SK-N-SH (cell line): ENCODE measurements at regions not wholly inside any gene's neighbourhood (a gene's known extent, or its start where the extent isn't known, plus 50 kb on each side); places are given as distances from the start of the nearest gene placed in this dataset.

Experiments
- CTCF ChIA-PET: fragments of 300-600, 350-600 bp; formaldehyde crosslinking; extraction: SDS; loops from one replicate; lab custom pipeline; 2021; lab: Yijun Ruan, JAX
- POLR2A ChIA-PET: fragments of 350-600 bp; sonication (Branson Sonifier 250); formaldehyde crosslinking; extraction: SDS; loops from one replicate; lab custom pipeline; 2020; ENCODE audit warnings: antibody characterized with exemption, inconsistent platforms; lab: Yijun Ruan, JAX
- DNase-seq: peaks from one replicate; pipeline ENCODE4 v3.0.0; 2012
- H2AFZ ChIP-seq: fragments of 200-600 bp; sonication (generic); 2 replicates; pipeline ENCODE4 v1.8.1; 2016; ENCODE audit warnings: antibody characterized with exemption, mild to moderate bottlenecking, low read depth
- H3F3A ChIP-seq: fragments of 200-600 bp; sonication (generic); replicated peaks from 2 replicates; pipeline ENCODE3; 2016; ENCODE audit warnings: antibody characterized with exemption, mild to moderate bottlenecking; ENCODE audit not compliant: insufficient read depth
- H3K27ac ChIP-seq, 2 experiments: fragments of 200-500 bp in 1 of 2; fragments of 200-600 bp in 1 of 2; sonication (Bioruptor generic) in 1 of 2; sonication (generic), shearing (Covaris generic) in 1 of 2; 2 replicates each; pipeline versions ENCODE4 v1.5.1 to v1.6.1; 2014 to 2016; ENCODE audit warnings: low read depth in 2 of 2, inconsistent platforms in 1 of 2, low read length in 1 of 2, mild to moderate bottlenecking in 1 of 2, mixed read lengths in 1 of 2
- H3K27me3 ChIP-seq: fragments of 200-600 bp; sonication (generic), shearing (Covaris generic); 2 replicates; pipeline ENCODE4 v1.6.1; 2016; ENCODE audit warnings: mixed run types; ENCODE audit not compliant: insufficient read depth
- H3K36me3 ChIP-seq, 2 experiments: fragments of 200-500 bp in 1 of 2; fragments of 200-600 bp in 1 of 2; sonication (Bioruptor generic) in 1 of 2; sonication (generic) in 1 of 2; replicated peaks in 1 of 2; 2 replicates each; pipeline versions ENCODE3 to v1.5.1; 2014 to 2016; ENCODE audit warnings: low read length in 1 of 2, mild to moderate bottlenecking in 1 of 2; ENCODE audit not compliant: insufficient read depth in 2 of 2, control insufficient read depth in 1 of 2
- H3K4me1 ChIP-seq, 2 experiments: fragments of 200-500 bp in 1 of 2; fragments of 200-600 bp in 1 of 2; sonication (Bioruptor generic) in 1 of 2; sonication (generic), shearing (Covaris generic) in 1 of 2; 2 replicates each; pipeline versions ENCODE4 v1.5.1 to v1.6.1; 2014 to 2016; ENCODE audit warnings: low read depth in 1 of 2, low read length in 1 of 2, mixed run types in 1 of 2; ENCODE audit not compliant: insufficient read depth in 2 of 2, control insufficient read depth in 1 of 2
- H3K4me2 ChIP-seq: fragments of 200-600 bp; sonication (generic), shearing (Covaris generic); 2 replicates; pipeline ENCODE4 v1.6.1; 2017; ENCODE audit warnings: mixed run types
- H3K4me3 ChIP-seq, 2 experiments: fragments of 200-500 bp in 1 of 2; fragments of 200-600 bp in 1 of 2; sonication (Bioruptor generic) in 1 of 2; sonication (generic), shearing (Covaris generic) in 1 of 2; 2 replicates each; pipeline versions ENCODE4 v1.5.1 to v1.8.1; 2014 to 2016; ENCODE audit warnings: low read depth in 2 of 2, inconsistent platforms in 1 of 2, low read length in 1 of 2, mild to moderate bottlenecking in 1 of 2, mixed read lengths in 1 of 2, moderate library complexity in 1 of 2
- H3K79me2 ChIP-seq: fragments of 200-600 bp; sonication (generic); 2 replicates; pipeline ENCODE4 v1.8.1; 2017; ENCODE audit warnings: mild to moderate bottlenecking; ENCODE audit not compliant: insufficient read depth
- H3K9ac ChIP-seq: fragments of 200-600 bp; sonication (generic); 2 replicates; pipeline ENCODE4 v1.6.1; 2017; ENCODE audit warnings: mixed run types
- H3K9me2 ChIP-seq: fragments of 200-600 bp; sonication (generic); 2 replicates; pipeline ENCODE4 v1.6.1; 2017; ENCODE audit warnings: mixed run types
- H3K9me3 ChIP-seq: fragments of 200-600 bp; sonication (generic); 2 replicates; pipeline ENCODE4 v1.6.1; 2017; ENCODE audit warnings: mixed run types, mild to moderate bottlenecking, moderate library complexity
- H4K20me1 ChIP-seq: fragments of 200-600 bp; sonication (generic); 2 replicates; pipeline ENCODE4 v1.6.1; 2017; ENCODE audit warnings: mild to moderate bottlenecking, mixed run types; ENCODE audit not compliant: insufficient read depth
- CTCF ChIP-seq: fragments of 200-600 bp; sonication (generic); IDR thresholded peaks from 2 replicates; pipeline ENCODE4 v1.6.1; 2017; ENCODE audit warnings: antibody characterized with exemption, mild to moderate bottlenecking, moderate library complexity
- FOXM1 ChIP-seq: IDR thresholded peaks from 2 replicates; pipeline ENCODE4 v1.4.0; 2012; ENCODE audit warnings: low read depth, mild to moderate bottlenecking
- MAX ChIP-seq: IDR thresholded peaks from 2 replicates; pipeline ENCODE4 v1.4.0; 2012; ENCODE audit warnings: low read depth
- NFIC ChIP-seq: IDR thresholded peaks from 2 replicates; pipeline ENCODE4 v1.4.0; 2012; ENCODE audit warnings: borderline replicate concordance
- NRF1 ChIP-seq: IDR thresholded peaks from 2 replicates; pipeline ENCODE4 v1.6.1; 2012; ENCODE audit warnings: low read depth, mild to moderate bottlenecking, low read length
- POLR2AphosphoS5 ChIP-seq: IDR thresholded peaks from 2 replicates; pipeline ENCODE4 v1.6.1; 2012; ENCODE audit warnings: low read depth, low read length
- RAD21 ChIP-seq: IDR thresholded peaks from 2 replicates; pipeline ENCODE4 v1.6.1; 2012; ENCODE audit warnings: mild to moderate bottlenecking, low read length
- RCOR1 ChIP-seq: fragments of 150-350 bp; IDR thresholded peaks from 2 replicates; pipeline ENCODE4 v1.6.1; 2017; ENCODE audit warnings: antibody characterized with exemption, low read length
- TAF1 ChIP-seq: IDR thresholded peaks from 2 replicates; pipeline ENCODE4 v1.6.1; 2012; ENCODE audit warnings: low read depth, mild to moderate bottlenecking, low read length, moderate library complexity, borderline replicate concordance
- WGBS: methylation state at CpG from one replicate; pipeline ENCODE4 v1.1.6; 2017; ENCODE audit warnings: low lambda C conversion rate; 5-methylcytosine and 5-hydroxymethylcytosine counted together
- TF ChIP-seq, protein P1 (sequence below): IDR thresholded peaks from 2 replicates; pipeline ENCODE4 v1.4.0; 2012; ENCODE audit warnings: low read depth, borderline replicate concordance
- TF ChIP-seq, protein P2 (sequence below): IDR thresholded peaks from 2 replicates; pipeline ENCODE4 v1.6.1; 2012; ENCODE audit warnings: mild to moderate bottlenecking, low read depth, low read length, moderate library complexity
- TF ChIP-seq, protein P3 (sequence below): IDR thresholded peaks from 2 replicates; pipeline ENCODE4; 2012
- TF ChIP-seq, protein P4 (sequence below): fragments of 150-350 bp; IDR thresholded peaks from 2 replicates; pipeline ENCODE4 v1.6.1; 2017; ENCODE audit warnings: antibody characterized with exemption, low read length, low read depth, borderline replicate concordance
- TF ChIP-seq, protein P5 (sequence below): fragments of 150-350 bp; IDR thresholded peaks from 2 replicates; pipeline ENCODE4 v1.6.1; 2016; ENCODE audit warnings: mild to moderate bottlenecking, low read depth, low read length

DNA sequence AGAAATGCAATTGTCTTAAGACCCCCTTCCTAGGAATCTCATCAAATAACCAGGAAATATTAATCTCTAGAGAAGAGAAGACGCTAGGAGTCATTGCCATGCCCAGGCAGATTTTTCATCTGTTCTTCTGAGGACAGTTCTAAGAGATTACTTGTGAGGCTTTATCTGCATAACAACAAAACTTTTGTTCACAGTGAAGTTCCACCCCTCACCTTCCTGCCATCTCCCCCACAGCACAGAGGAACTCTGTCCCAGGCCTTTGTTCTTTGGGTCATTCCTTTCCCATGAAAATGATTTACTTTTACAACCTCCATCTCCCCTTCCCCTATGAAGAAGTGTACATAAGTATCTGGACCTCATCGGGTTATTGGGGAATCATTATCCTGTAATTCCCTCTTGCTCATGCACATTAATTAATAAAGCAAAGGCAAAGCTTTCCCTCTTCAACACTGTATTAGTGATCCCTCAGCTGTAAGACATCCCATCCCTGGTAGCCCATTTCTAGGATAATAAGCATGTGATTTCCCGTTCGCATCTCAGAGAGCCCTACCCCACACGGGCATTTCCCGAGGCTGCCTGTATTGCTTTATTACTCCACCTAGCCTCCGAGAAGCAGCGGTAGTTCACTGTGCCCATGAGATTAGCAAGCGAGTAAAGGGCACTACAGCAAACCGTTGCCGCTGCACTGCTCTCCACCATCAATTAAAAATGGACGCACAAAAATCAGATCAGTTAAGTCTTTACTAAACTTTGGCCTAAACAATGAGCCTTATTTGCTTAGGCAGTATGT, 384.4 kb upstream of the CAMK1G start:
- Histone ChIP-seq H3K27me3 (no peaks in the 10 kb centered on the region), H3K36me3 (no peaks in the 10 kb centered on the region), H3K27ac (no peak overlapping the region), H3K4me2 (no peak overlapping the region), H4K20me1 (no peaks in the 10 kb centered on the region), H3F3A (no peaks in the 10 kb centered on the region), H3K4me3 (no peak overlapping the region)
- CTCF ChIA-PET = interaction anchor here (0.7 to 14.3 kb wide), 4 partner anchors 9 to 155 kb away, joined by 3 to 261 read pairs (median 4); no protein-coding TSS in a partner anchor
- TF ChIP-seq, protein P1, sequence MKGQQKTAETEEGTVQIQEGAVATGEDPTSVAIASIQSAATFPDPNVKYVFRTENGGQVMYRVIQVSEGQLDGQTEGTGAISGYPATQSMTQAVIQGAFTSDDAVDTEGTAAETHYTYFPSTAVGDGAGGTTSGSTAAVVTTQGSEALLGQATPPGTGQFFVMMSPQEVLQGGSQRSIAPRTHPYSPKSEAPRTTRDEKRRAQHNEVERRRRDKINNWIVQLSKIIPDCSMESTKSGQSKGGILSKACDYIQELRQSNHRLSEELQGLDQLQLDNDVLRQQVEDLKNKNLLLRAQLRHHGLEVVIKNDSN = no peak
- TF ChIP-seq, all 33 proteins: peak for 0
- POLR2A ChIA-PET = no interaction called here
- H3K9me3 ChIP-seq = peaks cover 8% of the 10 kb centered on the region; the same call in 1 of the 2 replicates
- H3K4me1 ChIP-seq = peaks cover 0 to 3% of the 10 kb centered on the region in 2 experiments; a peak in 1 of 4 replicates
- DNase-seq = no peak
- H3K9me2 ChIP-seq = no peaks in the 10 kb centered on the region
- 85% methylated on average over 12 of the region's 12 CpGs for WGBS
- H3K79me2 ChIP-seq = no peaks in the 10 kb centered on the region
- no peak overlapping the region for H3K9ac ChIP-seq
- H2AFZ ChIP-seq = no peak overlapping the region

DNA sequence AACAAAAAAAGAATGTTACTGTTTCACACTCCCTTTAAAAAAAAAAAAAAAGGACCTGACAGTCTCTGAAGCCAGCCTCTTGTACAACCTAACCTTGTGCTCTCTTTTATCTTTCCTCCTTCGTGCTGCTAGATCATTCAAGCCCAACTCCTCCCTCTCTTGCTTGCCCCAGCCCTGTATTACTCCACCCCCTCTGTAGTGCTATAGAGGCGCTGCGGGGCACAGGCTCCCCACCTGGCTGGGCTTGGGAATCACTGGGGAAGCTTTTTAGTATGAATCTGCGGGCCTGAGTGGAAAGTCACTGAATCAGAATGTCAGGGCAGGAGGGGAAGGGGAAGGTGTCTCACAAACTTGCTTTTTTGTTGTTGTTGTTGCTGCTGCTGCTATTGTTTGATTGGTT, 383.7 kb upstream of the CAMK1G start:
- WGBS = 78% methylated on average over 4 of the region's 4 CpGs
- H3K27ac ChIP-seq = no peak overlapping the region
- no peaks in the 10 kb centered on the region for H3K9me2 ChIP-seq
- ChIA-PET POLR2A (no interaction called here), CTCF (interaction anchor here (1.3 to 14.3 kb wide), 3 partner anchors 9 to 50 kb away, joined by 3 to 261 read pairs (median 5); no protein-coding TSS in a partner anchor)
- no peak for DNase-seq
- no peak overlapping the region for H2AFZ ChIP-seq
- no peak overlapping the region for H3K9ac ChIP-seq
- no peak overlapping the region for H3K4me3 ChIP-seq
- H3K4me1 ChIP-seq = peaks cover 0 to 3% of the 10 kb centered on the region in 2 experiments; a peak in 1 of 4 replicates
- no peaks in the 10 kb centered on the region for H3K27me3 ChIP-seq
- H3K9me3 ChIP-seq = peaks cover 8% of the 10 kb centered on the region; the same call in 1 of the 2 replicates
- H3K4me2 ChIP-seq = no peak overlapping the region
- no peaks in the 10 kb centered on the region for H3K79me2 ChIP-seq
- H4K20me1 ChIP-seq = no peaks in the 10 kb centered on the region
- H3K36me3 ChIP-seq = no peaks in the 10 kb centered on the region
- no peaks in the 10 kb centered on the region for H3F3A ChIP-seq
- TF ChIP-seq RCOR1 = no peak
- TF ChIP-seq, protein P2, sequence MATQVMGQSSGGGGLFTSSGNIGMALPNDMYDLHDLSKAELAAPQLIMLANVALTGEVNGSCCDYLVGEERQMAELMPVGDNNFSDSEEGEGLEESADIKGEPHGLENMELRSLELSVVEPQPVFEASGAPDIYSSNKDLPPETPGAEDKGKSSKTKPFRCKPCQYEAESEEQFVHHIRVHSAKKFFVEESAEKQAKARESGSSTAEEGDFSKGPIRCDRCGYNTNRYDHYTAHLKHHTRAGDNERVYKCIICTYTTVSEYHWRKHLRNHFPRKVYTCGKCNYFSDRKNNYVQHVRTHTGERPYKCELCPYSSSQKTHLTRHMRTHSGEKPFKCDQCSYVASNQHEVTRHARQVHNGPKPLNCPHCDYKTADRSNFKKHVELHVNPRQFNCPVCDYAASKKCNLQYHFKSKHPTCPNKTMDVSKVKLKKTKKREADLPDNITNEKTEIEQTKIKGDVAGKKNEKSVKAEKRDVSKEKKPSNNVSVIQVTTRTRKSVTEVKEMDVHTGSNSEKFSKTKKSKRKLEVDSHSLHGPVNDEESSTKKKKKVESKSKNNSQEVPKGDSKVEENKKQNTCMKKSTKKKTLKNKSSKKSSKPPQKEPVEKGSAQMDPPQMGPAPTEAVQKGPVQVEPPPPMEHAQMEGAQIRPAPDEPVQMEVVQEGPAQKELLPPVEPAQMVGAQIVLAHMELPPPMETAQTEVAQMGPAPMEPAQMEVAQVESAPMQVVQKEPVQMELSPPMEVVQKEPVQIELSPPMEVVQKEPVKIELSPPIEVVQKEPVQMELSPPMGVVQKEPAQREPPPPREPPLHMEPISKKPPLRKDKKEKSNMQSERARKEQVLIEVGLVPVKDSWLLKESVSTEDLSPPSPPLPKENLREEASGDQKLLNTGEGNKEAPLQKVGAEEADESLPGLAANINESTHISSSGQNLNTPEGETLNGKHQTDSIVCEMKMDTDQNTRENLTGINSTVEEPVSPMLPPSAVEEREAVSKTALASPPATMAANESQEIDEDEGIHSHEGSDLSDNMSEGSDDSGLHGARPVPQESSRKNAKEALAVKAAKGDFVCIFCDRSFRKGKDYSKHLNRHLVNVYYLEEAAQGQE = no peak
- TF ChIP-seq CTCF = no peak
- TF ChIP-seq NFIC = no peak
- no peak for TF ChIP-seq FOXM1
- TF ChIP-seq, protein P3, sequence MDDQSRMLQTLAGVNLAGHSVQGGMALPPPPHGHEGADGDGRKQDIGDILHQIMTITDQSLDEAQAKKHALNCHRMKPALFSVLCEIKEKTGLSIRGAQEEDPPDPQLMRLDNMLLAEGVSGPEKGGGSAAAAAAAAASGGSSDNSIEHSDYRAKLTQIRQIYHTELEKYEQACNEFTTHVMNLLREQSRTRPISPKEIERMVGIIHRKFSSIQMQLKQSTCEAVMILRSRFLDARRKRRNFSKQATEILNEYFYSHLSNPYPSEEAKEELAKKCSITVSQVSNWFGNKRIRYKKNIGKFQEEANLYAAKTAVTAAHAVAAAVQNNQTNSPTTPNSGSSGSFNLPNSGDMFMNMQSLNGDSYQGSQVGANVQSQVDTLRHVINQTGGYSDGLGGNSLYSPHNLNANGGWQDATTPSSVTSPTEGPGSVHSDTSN = no peak
- no peak for TF ChIP-seq TAF1
- TF ChIP-seq, protein P1 = no peak
- no peak for TF ChIP-seq NRF1
- TF ChIP-seq, protein P4, sequence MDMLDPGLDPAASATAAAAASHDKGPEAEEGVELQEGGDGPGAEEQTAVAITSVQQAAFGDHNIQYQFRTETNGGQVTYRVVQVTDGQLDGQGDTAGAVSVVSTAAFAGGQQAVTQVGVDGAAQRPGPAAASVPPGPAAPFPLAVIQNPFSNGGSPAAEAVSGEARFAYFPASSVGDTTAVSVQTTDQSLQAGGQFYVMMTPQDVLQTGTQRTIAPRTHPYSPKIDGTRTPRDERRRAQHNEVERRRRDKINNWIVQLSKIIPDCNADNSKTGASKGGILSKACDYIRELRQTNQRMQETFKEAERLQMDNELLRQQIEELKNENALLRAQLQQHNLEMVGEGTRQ = no peak
- no peak for TF ChIP-seq MAX
- TF ChIP-seq RAD21 = no peak
- TF ChIP-seq, protein P5, sequence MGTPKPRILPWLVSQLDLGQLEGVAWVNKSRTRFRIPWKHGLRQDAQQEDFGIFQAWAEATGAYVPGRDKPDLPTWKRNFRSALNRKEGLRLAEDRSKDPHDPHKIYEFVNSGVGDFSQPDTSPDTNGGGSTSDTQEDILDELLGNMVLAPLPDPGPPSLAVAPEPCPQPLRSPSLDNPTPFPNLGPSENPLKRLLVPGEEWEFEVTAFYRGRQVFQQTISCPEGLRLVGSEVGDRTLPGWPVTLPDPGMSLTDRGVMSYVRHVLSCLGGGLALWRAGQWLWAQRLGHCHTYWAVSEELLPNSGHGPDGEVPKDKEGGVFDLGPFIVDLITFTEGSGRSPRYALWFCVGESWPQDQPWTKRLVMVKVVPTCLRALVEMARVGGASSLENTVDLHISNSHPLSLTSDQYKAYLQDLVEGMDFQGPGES = no peak
- TF ChIP-seq POLR2AphosphoS5 = no peak
